GM12878 (cell line): ENCODE measurements at regions not wholly inside any gene's neighbourhood (a gene's known extent, or its start where the extent isn't known, plus 50 kb on each side); places are given as distances from the start of the nearest gene placed in this dataset.

Experiments used
- ATAC-seq: fragments of 200-7000 bp; cut with Tn5 transposase; 3 replicates; pipeline ENCODE4 v1.9.1; 2020; ENCODE audit warnings: mild to moderate bottlenecking, moderate library complexity
- BruUV-seq: library from RNA; stranded (reverse); fragments of 400-500 nt; replicated peaks from 2 replicates; lab custom pipeline; 2021; lab: Mats Ljungman, UMichigan
- CTCF ChIA-PET: fragments of 300-600 bp; sonication (Branson Sonifier 250); formaldehyde crosslinking; extraction: SDS; loops from one replicate; lab custom pipeline; 2021; ENCODE audit warnings: inconsistent platforms; lab: Yijun Ruan, JAX
- POLR2A ChIA-PET: fragments of 350-600 bp; formaldehyde crosslinking; extraction: SDS; loops from one replicate; lab custom pipeline; 2021; ENCODE audit warnings: inconsistent platforms; lab: Charles Lee
- RAD21 ChIA-PET: fragments of 300-600 bp; sonication (Branson Sonifier 250); formaldehyde crosslinking; loops from one replicate; lab custom pipeline; 2023; ENCODE audit warnings: antibody characterized with exemption; ENCODE audit not compliant: unreplicated experiment; lab: Charles Lee
- SMC1A ChIA-PET: fragments of 300-600 bp; sonication (Branson Sonifier 250); formaldehyde crosslinking; loops from one replicate; lab custom pipeline; 2023; ENCODE audit not compliant: unreplicated experiment, uncharacterized antibody; lab: Charles Lee
- DNase-seq: peaks from one replicate; pipeline ENCODE4 v3.0.0-alpha.2; 2011; ENCODE audit warnings: low read depth, low spot score
- FAIRE-seq: peaks from 3 replicates; lab custom pipeline; 2011; peaks lifted over from hg19 to GRCh38; lab: Jason Lieb, UNC
- H2AFZ ChIP-seq: 2 replicates; pipeline ENCODE4 v1.6.0; 2011; ENCODE audit warnings: low read depth, low read length, control low read depth; ENCODE audit not compliant: control insufficient read depth
- H3K27ac ChIP-seq: 2 replicates; pipeline ENCODE4 v1.5.1; 2011; ENCODE audit warnings: control low read depth; ENCODE audit not compliant: control insufficient read depth, insufficient read depth
- H3K27me3 ChIP-seq, 2 experiments: replicated peaks in 1 of 2; 2 replicates each; pipeline versions ENCODE4 v1.6.0 to v1.6.1; 2011; ENCODE audit warnings: low read length in 1 of 2; ENCODE audit not compliant: control insufficient read depth in 2 of 2, insufficient read depth in 2 of 2
- H3K36me3 ChIP-seq, 2 experiments: 2 replicates each; pipeline ENCODE4 v1.5.1; 2011; ENCODE audit warnings: low read length in 1 of 2; ENCODE audit not compliant: control insufficient read depth in 2 of 2, insufficient read depth in 2 of 2
- H3K4me1 ChIP-seq: 2 replicates; pipeline ENCODE4 v1.6.1; 2011; ENCODE audit warnings: mild to moderate bottlenecking, low read length, moderate library complexity, mixed read lengths; ENCODE audit not compliant: control insufficient read depth, insufficient read depth
- H3K4me2 ChIP-seq: 2 replicates; pipeline ENCODE4 v1.6.0; 2011; ENCODE audit warnings: control low read depth; ENCODE audit not compliant: control insufficient read depth, insufficient read depth
- H3K4me3 ChIP-seq: fragments of 200-600 bp; sonication (generic); 2 replicates; pipeline ENCODE4 v1.5.1; 2016
- H3K79me2 ChIP-seq: 2 replicates; pipeline ENCODE4 v1.6.0; 2011; ENCODE audit warnings: low read length; ENCODE audit not compliant: control insufficient read depth, insufficient read depth
- H3K9ac ChIP-seq: 2 replicates; pipeline ENCODE4 v1.8.0; 2011; ENCODE audit warnings: low read length, control low read depth, mixed read lengths; ENCODE audit not compliant: control insufficient read depth, insufficient read depth
- H3K9me3 ChIP-seq: replicated peaks from 3 replicates; pipeline ENCODE4 v1.5.1; 2011; ENCODE audit warnings: mild to moderate bottlenecking, low read length; ENCODE audit not compliant: control insufficient read depth, insufficient read depth
- H4K20me1 ChIP-seq: 2 replicates; pipeline ENCODE4 v1.6.0; 2011; ENCODE audit not compliant: control insufficient read depth, insufficient read depth
- NFYA ChIP-seq: IDR thresholded peaks from 2 replicates; pipeline ENCODE4 v1.6.1; 2011; ENCODE audit warnings: low read depth, mild to moderate bottlenecking, low read length, improper control_type of control experiment, borderline replicate concordance
- POLR2AphosphoS5 ChIP-seq: IDR thresholded peaks from 2 replicates; pipeline ENCODE4 v1.6.1; 2011; ENCODE audit warnings: mild to moderate bottlenecking, low read length, inconsistent platforms
- RBBP5 ChIP-seq: fragments of 200-600 bp; sonication (generic); conservative IDR thresholded peaks from 2 replicates; pipeline ENCODE4 v1.6.1; 2016
- WGBS: methylation state at CpG from one replicate; pipeline ENCODE4 v1.1.6; 2016; ENCODE audit warnings: low lambda C conversion rate; ENCODE audit not compliant: insufficient replicate concordance, insufficient coverage; ENCODE audit errors: missing lambda C conversion rate; 5-methylcytosine and 5-hydroxymethylcytosine counted together
- in situ Hi-C: fragments of 300-500 bp; cut with MboI; formaldehyde crosslinking; loops from 9 replicates; pipeline ENCODE4 v1.14.3; 2018; ENCODE audit warnings: mixed read lengths
- intact Hi-C: fragments of 100-400 bp; cut with micrococcal nuclease; formaldehyde crosslinking; loops from one replicate; pipeline ENCODE4 v1.14.2; 2022; ENCODE audit not compliant: unreplicated experiment
- TF ChIP-seq, protein P1 (sequence below): IDR thresholded peaks from 2 replicates; pipeline ENCODE4 v1.6.1; 2012; ENCODE audit warnings: mild to moderate bottlenecking, low read depth, low read length

DNA sequence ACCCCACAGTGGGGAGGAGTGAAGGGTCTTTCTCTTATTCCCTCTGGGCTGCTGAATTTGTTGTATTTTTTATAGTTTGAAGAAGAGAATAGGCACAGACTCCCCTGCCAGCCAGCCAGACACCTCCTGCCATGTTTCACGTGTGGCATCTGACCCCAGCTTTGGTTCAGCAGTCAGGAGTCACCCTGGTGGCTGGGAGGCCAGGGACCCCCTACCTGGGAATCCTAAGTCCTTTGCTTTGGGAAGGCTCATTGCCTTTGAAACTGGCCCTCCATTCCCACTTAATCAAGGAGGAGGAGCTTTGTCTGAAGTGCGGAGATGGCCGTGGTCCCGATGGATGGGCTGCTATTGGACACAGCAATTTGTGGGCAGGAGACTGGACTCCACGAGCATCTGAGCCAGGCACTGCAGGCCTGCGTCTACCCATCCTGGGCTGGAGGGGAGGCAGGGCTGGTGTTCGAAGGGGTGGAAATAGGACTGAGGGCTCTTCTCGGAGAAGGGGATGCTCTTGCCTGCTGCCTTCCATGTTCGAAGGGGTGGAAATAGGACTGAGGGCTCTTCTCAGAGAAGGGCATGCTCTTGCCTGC lies 196.1 kb downstream of the DLL1 start:
- no peaks in the 10 kb centered on the region for H3K27me3 ChIP-seq
- BruUV-seq = no TSS peak
- no peak overlapping the region for H2AFZ ChIP-seq
- H3K9ac ChIP-seq = no peak overlapping the region
- no peak for FAIRE-seq
- WGBS = 31% methylated on average over 9 of the region's 9 CpGs
- no peaks in the 10 kb centered on the region for H3K36me3 ChIP-seq
- ChIA-PET POLR2A (no interaction called here), CTCF (no interaction called here), RAD21 (no interaction called here)
- no peaks in the 10 kb centered on the region for H4K20me1 ChIP-seq
- no peaks in the 10 kb centered on the region; the same call in 2 of the 3 replicates for H3K9me3 ChIP-seq
- H3K4me1 ChIP-seq = peaks cover 13% of the 10 kb centered on the region
- intact Hi-C loops = no loop called here
- H3K4me3 ChIP-seq = no peak overlapping the region
- DNase-seq = no peak
- in situ Hi-C loops = no loop called here
- ATAC-seq = no peak
- no peaks in the 10 kb centered on the region for H3K79me2 ChIP-seq
- H3K4me2 ChIP-seq = no peak overlapping the region
- H3K27ac ChIP-seq = no peak overlapping the region
- TF ChIP-seq RBBP5 = no peak
- TF ChIP-seq, all 136 proteins: peak for 0
- SMC1A ChIA-PET = no interaction called here

DNA sequence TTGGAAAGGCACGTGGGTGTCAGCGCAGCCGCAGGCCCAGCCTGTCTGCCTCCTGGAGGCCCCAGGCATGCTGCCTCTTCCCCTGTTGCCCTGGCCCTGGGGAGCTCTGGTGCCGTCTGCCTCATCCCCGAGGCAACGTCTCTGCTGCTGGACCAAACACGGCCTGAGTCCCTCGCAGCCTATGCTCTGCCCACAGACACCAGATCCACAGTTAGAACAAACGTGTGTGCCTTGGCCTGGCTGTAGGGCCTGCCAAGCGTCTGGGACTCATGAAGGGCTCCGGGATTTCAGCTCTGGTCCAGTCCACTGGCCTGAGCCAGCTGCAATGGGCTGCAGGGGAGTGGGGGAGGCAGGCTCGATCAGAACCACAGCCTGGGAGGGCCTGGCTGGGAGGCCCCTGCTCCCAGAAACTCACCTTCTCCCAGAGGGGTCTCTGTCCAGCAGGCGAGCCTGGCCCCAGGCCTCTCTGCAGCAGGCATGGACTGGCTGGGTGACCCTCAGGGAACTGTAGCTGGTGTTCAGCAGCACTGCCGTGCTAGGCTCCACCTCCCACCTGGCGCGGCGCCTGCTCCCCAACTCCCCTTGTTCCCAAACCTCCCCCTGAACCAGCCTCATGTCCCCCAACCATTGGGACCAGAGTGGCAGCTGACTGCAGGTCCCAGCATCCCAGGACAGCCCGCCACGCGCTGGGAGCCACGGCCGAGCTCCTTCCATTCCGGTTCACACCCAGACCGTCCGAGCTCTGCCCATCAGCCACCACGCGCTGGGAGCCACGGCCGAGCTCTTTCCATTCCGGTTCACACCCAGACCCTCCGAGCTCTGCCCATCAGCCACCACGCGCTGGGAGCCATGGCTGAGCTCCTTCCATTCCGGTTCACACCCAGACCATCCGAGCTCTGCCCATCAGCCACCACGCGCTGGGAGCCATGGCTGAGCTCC lies 197.0 kb downstream of the DLL1 start:
- DNase-seq = no peak
- no TSS peak for BruUV-seq
- H3K4me2 ChIP-seq = no peak overlapping the region

More for the DNA sequence above, 197.0 kb downstream of the DLL1 start:
- TF ChIP-seq, protein P1, sequence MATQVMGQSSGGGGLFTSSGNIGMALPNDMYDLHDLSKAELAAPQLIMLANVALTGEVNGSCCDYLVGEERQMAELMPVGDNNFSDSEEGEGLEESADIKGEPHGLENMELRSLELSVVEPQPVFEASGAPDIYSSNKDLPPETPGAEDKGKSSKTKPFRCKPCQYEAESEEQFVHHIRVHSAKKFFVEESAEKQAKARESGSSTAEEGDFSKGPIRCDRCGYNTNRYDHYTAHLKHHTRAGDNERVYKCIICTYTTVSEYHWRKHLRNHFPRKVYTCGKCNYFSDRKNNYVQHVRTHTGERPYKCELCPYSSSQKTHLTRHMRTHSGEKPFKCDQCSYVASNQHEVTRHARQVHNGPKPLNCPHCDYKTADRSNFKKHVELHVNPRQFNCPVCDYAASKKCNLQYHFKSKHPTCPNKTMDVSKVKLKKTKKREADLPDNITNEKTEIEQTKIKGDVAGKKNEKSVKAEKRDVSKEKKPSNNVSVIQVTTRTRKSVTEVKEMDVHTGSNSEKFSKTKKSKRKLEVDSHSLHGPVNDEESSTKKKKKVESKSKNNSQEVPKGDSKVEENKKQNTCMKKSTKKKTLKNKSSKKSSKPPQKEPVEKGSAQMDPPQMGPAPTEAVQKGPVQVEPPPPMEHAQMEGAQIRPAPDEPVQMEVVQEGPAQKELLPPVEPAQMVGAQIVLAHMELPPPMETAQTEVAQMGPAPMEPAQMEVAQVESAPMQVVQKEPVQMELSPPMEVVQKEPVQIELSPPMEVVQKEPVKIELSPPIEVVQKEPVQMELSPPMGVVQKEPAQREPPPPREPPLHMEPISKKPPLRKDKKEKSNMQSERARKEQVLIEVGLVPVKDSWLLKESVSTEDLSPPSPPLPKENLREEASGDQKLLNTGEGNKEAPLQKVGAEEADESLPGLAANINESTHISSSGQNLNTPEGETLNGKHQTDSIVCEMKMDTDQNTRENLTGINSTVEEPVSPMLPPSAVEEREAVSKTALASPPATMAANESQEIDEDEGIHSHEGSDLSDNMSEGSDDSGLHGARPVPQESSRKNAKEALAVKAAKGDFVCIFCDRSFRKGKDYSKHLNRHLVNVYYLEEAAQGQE = no peak
- TF ChIP-seq POLR2AphosphoS5 (no peak), NFYA (no peak)
- Histone ChIP-seq H2AFZ (no peak overlapping the region), H3K79me2 (no peaks in the 10 kb centered on the region), H3K36me3 (no peaks in the 10 kb centered on the region), H4K20me1 (no peaks in the 10 kb centered on the region), H3K9me3 (no peaks in the 10 kb centered on the region; the same call in 2 of the 3 replicates), H3K27me3 (no peaks in the 10 kb centered on the region), H3K9ac (no peak overlapping the region), H3K27ac (no peak overlapping the region), H3K4me1 (peaks cover 15% of the 10 kb centered on the region), H3K4me3 (no peak overlapping the region)
- ChIA-PET CTCF (no interaction called here), SMC1A (no interaction called here), POLR2A (no interaction called here), RAD21 (no interaction called here)
- no peak for FAIRE-seq
- intact Hi-C loops (no loop called here), in situ Hi-C loops (no loop called here)
- no peak for ATAC-seq
- WGBS = 66% methylated on average over 36 of the region's 37 CpGs
